ENCODE measurements at regions not wholly inside any gene's neighbourhood (a gene's known extent, or its start where the extent isn't known, plus 50 kb on each side); places are given as distances from the start of the nearest gene placed in this dataset.
A peak's percentile ranks its signal among the peaks of the same experiment; 100 is the strongest.

DNA sequence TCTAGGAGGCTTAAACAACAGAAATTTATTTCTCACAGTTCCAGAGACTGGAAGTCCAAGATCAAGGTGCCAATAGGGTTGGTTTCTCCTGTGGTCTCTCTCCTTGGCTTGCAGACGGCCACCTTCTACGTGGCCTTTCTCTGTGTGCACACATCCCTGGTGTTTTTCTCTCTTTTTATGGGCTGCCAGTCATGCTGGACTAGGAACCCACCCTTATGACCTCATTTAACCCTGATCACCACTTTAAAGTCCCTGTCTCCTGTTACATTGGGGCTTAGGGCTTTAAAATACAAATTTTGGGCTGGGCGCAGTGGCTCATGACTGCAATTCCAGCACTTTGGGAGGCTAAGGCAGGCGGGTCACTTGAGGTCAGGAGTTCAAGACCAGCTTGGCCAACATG is 157.1 kb downstream of the TLE1 start:
- Mint-ChIP-seq H3K9me3 (no peaks in the 10 kb centered on the region), H3K36me3 (no peaks in the 10 kb centered on the region), H3K4me1 (peaks cover 28% of the 10 kb centered on the region), H3K27ac (no peak overlapping the region), H3K27me3 (no peaks in the 10 kb centered on the region), H3K4me3 (no peak overlapping the region)
- ATAC-seq, result no peak

- Mint-ChIP-seq H3K4me1 (peaks cover 34% of the 10 kb centered on the region), H3K27ac (peak overlapping the region; percentile 82), H3K4me3 (no peak overlapping the region), H3K27me3 (no peaks in the 10 kb centered on the region), H3K9me3 (no peaks in the 10 kb centered on the region), H3K36me3 (no peaks in the 10 kb centered on the region)
- ATAC-seq, result no peak
Measured at GRCh38 chr9:81531511-81531910, 157.8 kb downstream of the TLE1 start.

- Mint-ChIP-seq H3K9me3 (no peaks in the 10 kb centered on the region), H3K4me1 (peaks cover 40% of the 10 kb centered on the region), H3K36me3 (no peaks in the 10 kb centered on the region), H3K4me3 (no peak overlapping the region), H3K27me3 (no peaks in the 10 kb centered on the region), H3K27ac (peak overlapping the region; percentile 82)
- ATAC-seq, result peak; percentile 50
Measured at GRCh38 chr9:81530846-81531245, 158.5 kb downstream of the TLE1 start.

- Mint-ChIP-seq H3K4me1 (peaks cover 41% of the 10 kb centered on the region), H3K36me3 (no peaks in the 10 kb centered on the region), H3K27me3 (no peaks in the 10 kb centered on the region), H3K27ac (peak overlapping the region; percentile 82), H3K4me3 (no peak overlapping the region), H3K9me3 (no peaks in the 10 kb centered on the region)
- ATAC-seq, result peak; percentile 96
Measured at GRCh38 chr9:81530310-81530810, 159.0 kb downstream of the TLE1 start.

DNA sequence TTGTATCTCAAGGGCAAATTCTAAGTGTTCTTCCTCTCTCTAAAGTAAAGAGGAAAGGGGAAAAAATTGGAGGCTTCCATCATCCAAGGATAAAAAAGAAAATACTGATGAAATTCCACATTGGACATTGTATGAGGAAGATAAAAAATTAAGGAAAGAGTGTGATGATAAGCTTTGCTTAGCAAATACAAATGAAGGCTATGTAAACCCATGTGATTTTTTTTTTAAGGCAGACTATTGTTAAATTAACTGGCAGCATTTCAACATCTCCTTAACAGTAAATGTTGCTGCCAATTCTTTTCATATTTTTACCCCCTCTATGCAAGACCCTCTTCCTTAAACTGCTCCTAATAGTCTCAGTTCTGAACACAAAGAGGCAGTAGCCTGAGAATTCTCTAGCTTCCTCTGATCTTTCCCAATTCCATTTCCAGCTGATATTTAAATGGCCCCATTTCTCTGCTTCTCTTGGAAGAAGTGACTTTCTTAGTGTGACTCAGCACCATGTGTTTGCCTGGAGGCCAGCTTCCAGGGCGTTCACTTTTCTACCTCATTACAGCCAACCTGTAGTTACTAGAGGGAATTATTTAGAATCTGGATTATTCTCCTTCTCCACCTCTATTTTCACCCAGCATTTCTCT is 159.7 kb downstream of the TLE1 start:
- Mint-ChIP-seq H3K4me1 (peaks cover 41% of the 10 kb centered on the region), H3K4me3 (no peak overlapping the region)

GRCh38 chr9:81526587-81526986 is 162.8 kb downstream of the TLE1 start:
- Mint-ChIP-seq H3K4me3 (no peak overlapping the region), H3K27ac (peak overlapping the region; percentile 50), H3K27me3 (no peaks in the 10 kb centered on the region), H3K4me1 (peaks cover 53% of the 10 kb centered on the region), H3K36me3 (no peaks in the 10 kb centered on the region), H3K9me3 (no peaks in the 10 kb centered on the region)
- ATAC-seq, result no peak

More for the DNA sequence above, 159.7 kb downstream of the TLE1 start:
- Mint-ChIP-seq H3K27ac (peak overlapping the region; percentile 82), H3K27me3 (no peaks in the 10 kb centered on the region), H3K36me3 (no peaks in the 10 kb centered on the region), H3K9me3 (no peaks in the 10 kb centered on the region)
- ATAC-seq, result no peak

DNA sequence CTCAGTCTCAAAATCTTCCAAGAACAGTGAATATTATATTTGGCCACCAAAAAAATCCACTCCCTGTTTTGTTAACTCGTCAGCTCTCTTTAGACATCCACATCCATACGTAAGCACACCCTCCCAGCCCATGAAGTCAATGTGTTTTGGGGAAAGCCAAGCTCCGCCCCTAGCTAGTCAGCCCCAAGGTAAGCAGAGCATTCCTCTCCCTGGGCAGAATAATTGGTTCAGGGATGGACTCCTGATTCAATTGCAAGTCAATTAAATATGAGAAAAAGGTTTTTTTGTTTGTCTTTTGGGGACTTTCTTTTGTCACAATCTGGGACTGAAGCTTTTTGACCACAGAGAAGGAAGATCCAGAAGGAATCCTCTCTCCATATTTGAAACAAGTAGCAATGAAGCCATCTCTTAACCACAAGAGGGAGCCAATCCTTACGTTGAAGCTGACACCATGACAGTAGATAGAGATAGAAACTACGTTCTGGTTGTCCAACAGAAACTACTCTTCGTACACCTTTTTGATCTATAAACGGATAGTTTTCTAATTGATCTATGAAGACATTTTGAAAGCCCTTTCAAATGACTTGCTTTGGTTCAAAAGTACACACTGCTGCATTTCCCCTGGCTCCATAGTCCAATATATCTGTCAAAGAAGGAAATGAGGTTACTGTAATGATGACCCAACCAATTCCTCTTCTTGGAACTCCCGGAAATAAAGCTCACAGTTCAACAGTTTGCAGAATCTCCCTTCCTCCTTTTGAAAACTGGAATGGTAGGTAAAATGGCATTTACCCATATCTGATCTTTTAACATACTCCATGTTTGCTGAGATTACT is 166.4 kb downstream of the TLE1 start:
- H3K27me3 Mint-ChIP-seq, result no peaks in the 10 kb centered on the region
- no peaks in the 10 kb centered on the region for H3K9me3 Mint-ChIP-seq
- peak; percentile 78 for ATAC-seq
- peak overlapping the region; percentile 54 for H3K4me3 Mint-ChIP-seq
- H3K36me3 Mint-ChIP-seq, result no peaks in the 10 kb centered on the region
- peak overlapping the region; percentile 59 for H3K27ac Mint-ChIP-seq
- H3K4me1 Mint-ChIP-seq, result peaks cover 33% of the 10 kb centered on the region

DNA sequence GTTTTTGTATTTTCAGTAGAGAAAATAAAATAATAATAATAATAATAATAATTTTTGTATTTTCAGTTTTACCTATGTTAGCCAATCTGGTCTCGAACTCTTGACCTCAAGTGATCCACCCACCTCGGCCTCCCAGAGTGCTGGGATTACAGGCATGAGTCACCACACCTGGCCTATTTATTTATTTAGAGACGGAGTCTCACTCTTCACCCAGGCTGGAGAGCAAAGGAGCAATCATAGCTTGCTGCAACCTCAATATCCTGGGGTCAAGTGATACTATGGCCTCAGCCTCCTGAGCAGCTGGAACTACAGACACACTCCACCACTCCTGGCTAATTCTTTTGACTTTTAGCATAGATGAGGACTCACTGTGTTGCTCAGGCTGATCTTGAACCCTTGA is 167.5 kb downstream of the TLE1 start:
- H3K4me3 Mint-ChIP-seq, result no peak overlapping the region
- ATAC-seq, result no peak
- peaks cover 31% of the 10 kb centered on the region for H3K4me1 Mint-ChIP-seq
- H3K36me3 Mint-ChIP-seq, result no peaks in the 10 kb centered on the region
- peaks cover 5% of the 10 kb centered on the region for H3K27me3 Mint-ChIP-seq
- H3K9me3 Mint-ChIP-seq, result no peaks in the 10 kb centered on the region
- no peak overlapping the region for H3K27ac Mint-ChIP-seq

- H3K36me3 Mint-ChIP-seq, result no peaks in the 10 kb centered on the region
- no peaks in the 10 kb centered on the region for H3K9me3 Mint-ChIP-seq
- peaks cover 20% of the 10 kb centered on the region for H3K4me1 Mint-ChIP-seq
- H3K27ac Mint-ChIP-seq, result no peak overlapping the region
- no peak for ATAC-seq
- H3K4me3 Mint-ChIP-seq, result no peak overlapping the region
- H3K27me3 Mint-ChIP-seq, result peaks cover 16% of the 10 kb centered on the region
Measured at GRCh38 chr9:81519816-81520495, 169.4 kb downstream of the TLE1 start.

- Mint-ChIP-seq H3K36me3 (no peaks in the 10 kb centered on the region), H3K4me1 (peaks cover 14% of the 10 kb centered on the region), H3K27me3 (peaks cover 16% of the 10 kb centered on the region), H3K9me3 (no peaks in the 10 kb centered on the region), H3K27ac (no peak overlapping the region), H3K4me3 (no peak overlapping the region)
- no peak for ATAC-seq
Measured at GRCh38 chr9:81517954-81518353, 171.4 kb downstream of the TLE1 start.

DNA sequence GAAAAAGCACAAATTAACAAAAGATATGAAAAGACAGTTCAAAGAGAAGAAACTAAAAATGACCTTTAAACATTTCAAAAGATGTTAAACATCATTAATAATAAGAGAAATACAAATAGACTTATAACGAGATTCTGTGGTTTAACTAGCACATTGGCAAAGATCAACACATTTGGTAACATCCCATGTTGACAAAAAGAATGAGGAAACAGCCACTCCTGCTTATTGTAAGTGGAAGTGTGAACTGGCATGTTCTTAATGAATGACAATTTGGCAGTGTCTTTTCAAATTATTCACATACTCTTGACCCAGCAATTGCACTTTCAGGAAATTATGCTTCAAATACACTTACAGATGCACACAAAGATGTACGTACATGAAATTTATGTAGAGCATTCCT is 176.3 kb downstream of the TLE1 start:
- no peak overlapping the region for H3K4me3 Mint-ChIP-seq
- peaks cover 37% of the 10 kb centered on the region for H3K27me3 Mint-ChIP-seq
- H3K36me3 Mint-ChIP-seq, result no peaks in the 10 kb centered on the region
- peaks cover 6% of the 10 kb centered on the region for H3K4me1 Mint-ChIP-seq
- H3K9me3 Mint-ChIP-seq, result no peaks in the 10 kb centered on the region
- no peak overlapping the region for H3K27ac Mint-ChIP-seq
- ATAC-seq, result no peak

DNA sequence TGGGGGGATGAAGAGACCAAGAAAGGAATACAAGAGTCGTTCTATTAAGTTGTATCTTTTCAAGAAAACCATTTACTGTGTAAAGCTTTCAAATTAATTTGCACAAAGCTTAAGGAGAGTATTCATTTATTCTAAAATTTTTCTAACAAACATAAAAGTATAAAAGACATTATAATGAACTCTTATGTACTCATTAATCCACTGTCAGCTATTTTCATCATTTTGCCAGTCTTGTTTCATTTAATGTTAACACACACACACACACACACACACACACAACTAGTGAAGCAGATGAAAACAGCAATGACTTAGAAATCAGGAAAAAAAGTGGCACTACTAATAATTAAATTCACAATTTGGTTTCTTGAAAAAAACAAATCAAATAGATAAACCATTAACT is 176.7 kb downstream of the TLE1 start:
- no peak for ATAC-seq
- Mint-ChIP-seq H3K27ac (no peak overlapping the region), H3K9me3 (no peaks in the 10 kb centered on the region), H3K36me3 (no peaks in the 10 kb centered on the region), H3K4me1 (peaks cover 6% of the 10 kb centered on the region), H3K27me3 (peaks cover 37% of the 10 kb centered on the region), H3K4me3 (no peak overlapping the region)

DNA sequence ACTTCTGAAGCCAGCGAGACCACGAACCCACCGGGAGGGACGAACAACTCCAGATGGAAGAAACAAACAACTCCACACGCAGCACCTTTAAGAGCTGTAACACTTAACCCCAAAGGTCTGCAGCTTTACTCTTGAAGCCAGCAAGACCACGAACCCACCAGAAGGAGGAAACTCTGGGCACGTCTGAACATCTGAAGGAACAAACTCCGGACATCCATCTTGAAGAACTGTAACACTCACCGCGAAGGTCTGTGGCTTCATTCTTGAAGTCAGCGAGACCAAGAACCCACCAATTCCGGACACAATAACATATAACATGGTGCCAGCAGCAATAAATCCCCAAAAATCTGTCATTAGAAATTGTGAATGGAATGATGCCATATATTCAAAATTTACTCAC is 180.9 kb downstream of the TLE1 start:
- ATAC-seq, result no peak
- H3K9me3 Mint-ChIP-seq, result no peaks in the 10 kb centered on the region
- H3K36me3 Mint-ChIP-seq, result no peaks in the 10 kb centered on the region
- no peak overlapping the region for H3K27ac Mint-ChIP-seq
- peaks cover 21% of the 10 kb centered on the region for H3K27me3 Mint-ChIP-seq
- peaks cover 6% of the 10 kb centered on the region for H3K4me1 Mint-ChIP-seq
- peak overlapping the region; percentile 53 for H3K4me3 Mint-ChIP-seq

DNA sequence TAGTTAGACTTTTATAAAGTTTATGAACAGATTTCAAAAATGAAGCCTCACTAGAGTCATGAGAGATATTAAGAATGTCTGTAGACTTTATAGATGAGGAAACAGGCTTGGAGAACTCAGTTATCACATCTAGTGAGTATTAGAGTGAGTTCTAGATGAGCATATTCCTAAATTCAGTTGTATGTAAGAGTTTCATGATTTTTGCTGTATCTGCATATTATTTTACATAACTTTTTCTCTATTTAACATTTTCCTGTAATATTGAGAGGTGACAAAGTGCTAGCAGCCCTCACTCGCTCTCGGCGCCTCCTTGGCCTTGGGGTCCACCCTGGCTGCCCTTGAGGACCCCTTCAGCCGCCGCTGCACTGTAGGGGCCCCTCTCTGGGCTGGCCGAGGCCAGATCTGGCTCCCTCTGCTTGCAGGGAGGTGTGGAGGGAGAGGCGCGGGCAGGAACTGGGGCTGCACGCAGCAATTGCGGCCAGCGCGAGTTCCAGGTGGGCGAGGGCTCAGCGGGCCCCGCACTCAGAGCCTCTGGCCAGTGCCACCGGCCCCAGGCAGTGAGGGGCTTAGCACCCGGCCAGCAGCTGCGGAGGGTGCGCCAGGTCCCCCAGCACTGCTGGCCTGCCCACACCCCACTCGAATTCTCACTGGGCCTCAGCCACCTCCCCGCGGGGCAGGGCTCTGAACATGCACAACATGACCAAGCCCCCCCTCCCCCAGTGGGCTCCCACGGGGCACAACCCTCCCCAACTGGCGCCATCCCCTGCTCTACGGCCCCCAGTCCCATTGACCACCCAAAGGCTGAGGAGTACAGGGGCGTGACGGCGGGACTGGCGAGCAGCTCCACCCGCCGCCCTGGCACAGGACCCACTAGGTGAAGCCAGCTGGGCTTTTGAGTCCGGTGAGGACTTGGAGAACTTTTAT is 182.1 kb downstream of the TLE1 start:
- Mint-ChIP-seq H3K36me3 (no peaks in the 10 kb centered on the region), H3K4me3 (no peak overlapping the region), H3K27me3 (peaks cover 21% of the 10 kb centered on the region), H3K9me3 (no peaks in the 10 kb centered on the region), H3K27ac (no peak overlapping the region), H3K4me1 (peaks cover 6% of the 10 kb centered on the region)
- peak; percentile 51 for ATAC-seq

DNA sequence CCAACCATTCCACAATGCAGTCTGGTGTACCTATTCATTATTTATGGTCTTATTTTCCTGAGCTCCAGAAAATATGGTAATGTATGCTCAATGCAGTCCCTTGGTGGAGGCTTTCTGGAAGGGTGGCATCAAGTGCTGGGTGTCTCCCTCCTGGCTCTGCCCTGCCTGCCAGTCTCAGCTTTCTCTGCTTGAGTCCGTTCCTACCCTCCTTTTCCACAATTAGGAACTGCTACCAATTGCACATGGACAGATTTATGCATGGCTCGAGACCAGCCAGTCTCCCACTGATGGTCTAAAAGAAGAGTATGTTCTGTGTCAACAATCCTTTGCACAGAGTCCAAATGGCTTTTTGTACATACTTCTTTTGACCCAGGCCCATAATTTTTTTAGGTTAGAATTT is 189.8 kb downstream of the TLE1 start:
- no peaks in the 10 kb centered on the region for H3K4me1 Mint-ChIP-seq
- ATAC-seq, result no peak
- H3K36me3 Mint-ChIP-seq, result no peaks in the 10 kb centered on the region
- no peak overlapping the region for H3K4me3 Mint-ChIP-seq
- peaks cover 8% of the 10 kb centered on the region for H3K27me3 Mint-ChIP-seq
- H3K9me3 Mint-ChIP-seq, result no peaks in the 10 kb centered on the region
- no peak overlapping the region for H3K27ac Mint-ChIP-seq
